Adrenal gland (tissue), 9 donors: ENCODE measurements at regions not wholly inside any gene's neighbourhood (a gene's known extent, or its start where the extent isn't known, plus 50 kb on each side); places are given as distances from the start of the nearest gene placed in this dataset.

Experiments
- DNase-seq, 7 donors: peaks; one replicate each; pipeline ENCODE4 v3.0.0-alpha.2; 2019 to 2020
- H3K27ac ChIP-seq, 5 donors: fragments of 200-600 bp; sonication (generic) in 4 of 5; 1 replicate in 3 of 5; 2 replicates in 2 of 5; pipeline versions ENCODE4 v1.5.1 to v1.8.0; 2016 to 2020; ENCODE audit warnings: mild to moderate bottlenecking in 1 of 5
- H3K27me3 ChIP-seq: fragments of 200-600 bp; 2 replicates; pipeline ENCODE4 v1.8.0; 2021
- H3K36me3 ChIP-seq, 2 donors: fragments of 200-600 bp; replicated peaks in 1 of 2; 1 replicate in 1 of 2; 2 replicates in 1 of 2; pipeline versions ENCODE4 v1.5.1 to v1.8.0; 2018 to 2022
- H3K4me1 ChIP-seq, 2 donors: fragments of 200-600 bp; replicated peaks in 1 of 2; 1 replicate in 1 of 2; 2 replicates in 1 of 2; pipeline versions ENCODE4 v1.5.1 to v1.8.0; 2018 to 2021
- H3K4me3 ChIP-seq, 4 donors: fragments of 200-600 bp; sonication (generic) in 3 of 4; one replicate each; pipeline ENCODE4 v1.5.1; 2016 to 2018
- H3K9me3 ChIP-seq, 3 donors: fragments of 200-600 bp; sonication (generic) in 1 of 3; replicated peaks in 1 of 3; 1 replicate in 2 of 3; 2 replicates in 1 of 3; pipeline versions ENCODE4 v1.5.1 to v1.8.0; 2016 to 2021
- CTCF ChIP-seq, 6 experiments: fragments of 450-650 bp in 4 of 6; fragments of 200-600 bp in 2 of 6; sonication (generic) in 1 of 6; IDR thresholded peaks; 1 replicate in 5 of 6; 2 replicates in 1 of 6; pipeline versions ENCODE4 v1.5.1 to v1.8.0; 2016 to 2021; ENCODE audit warnings: antibody characterized with exemption in 6 of 6, mild to moderate bottlenecking in 2 of 6, moderate library complexity in 1 of 6
- POLR2A ChIP-seq, 2 donors: fragments of 450-650 bp; IDR thresholded peaks; one replicate each; pipeline ENCODE4 v1.6.1; 2017; ENCODE audit warnings: antibody characterized with exemption in 2 of 2, mild to moderate bottlenecking in 2 of 2, moderate library complexity in 1 of 2
- WGBS, 4 donors: extraction: QIAGEN DNeasy Blood & Tissue Kit in 2 of 4; methylation state at CpG; one replicate each; pipeline versions ENCODE4 v1.1.5 to v1.1.7; 2013 to 2017; 5-methylcytosine and 5-hydroxymethylcytosine counted together
- intact Hi-C, 2 donors: fragments of 100-400 bp; cut with DNase I; formaldehyde crosslinking; loops; one replicate each; pipeline versions ENCODE4 v1.14.1 to v1.15.0; 2022 to 2023
- donor health status: healthy with polysubstance abuse.
- donor health status: Bipolar disorder and iron deficiency.
- donor health status: DM: yes; HTN: yes; CAD: no.
- donor health status: DM: no; HTN: no; CAD: no.
- donor health status: DM: no; HTN: no; CAD: no.

GRCh38 chr4:89534356-89534755 is 226.8 kb upstream of the GPRIN3 start:
- Histone ChIP-seq H3K27ac (no peak overlapping the region), H3K4me3 (no peak overlapping the region), H3K4me1 (peaks cover 9 to 13% of the 10 kb centered on the region in 2 donors), H3K36me3 (no peaks in the 10 kb centered on the region), H3K27me3 (no peaks in the 10 kb centered on the region), H3K9me3 (no peaks in the 10 kb centered on the region)
- DNase-seq, result no peak
- intact Hi-C loops, result no loop called here
- no peak for TF ChIP-seq POLR2A (IDR thresholded peaks at IDR 0.05)
- TF ChIP-seq CTCF (IDR thresholded peaks at IDR 0.05), result no peak

DNA sequence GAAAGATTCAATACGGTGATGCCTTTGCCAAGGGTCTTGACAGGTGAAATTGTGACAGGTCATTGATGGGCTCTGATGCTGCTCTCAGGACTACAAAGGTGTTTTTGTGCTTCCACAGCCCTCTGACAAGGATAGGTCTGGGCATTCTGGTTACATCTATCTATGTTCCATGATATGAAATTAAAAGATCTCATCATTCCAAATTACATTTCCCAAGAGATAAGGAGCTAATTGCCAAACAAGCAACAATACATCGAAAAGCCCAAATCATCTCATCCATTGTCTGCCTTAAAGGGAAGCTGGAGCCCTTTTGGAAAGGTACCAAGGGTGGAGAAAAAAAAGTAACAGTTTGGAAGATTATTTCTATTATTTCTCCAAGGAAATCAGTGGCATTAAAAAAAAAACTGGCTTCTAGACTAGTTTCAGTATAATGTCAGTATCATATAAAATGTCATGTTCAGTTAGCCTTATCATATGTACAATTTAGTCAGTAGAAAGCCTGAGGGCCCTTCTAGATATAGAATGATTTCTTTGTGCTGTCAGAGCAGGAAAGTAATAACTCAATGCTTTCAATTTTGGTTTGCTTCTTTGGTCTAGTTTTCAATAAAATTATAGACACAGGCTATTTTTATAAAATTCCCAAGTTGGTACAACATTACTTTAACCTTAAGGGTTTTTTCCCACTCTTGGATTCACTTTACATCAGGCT is 224.5 kb upstream of the GPRIN3 start:
- H3K36me3 ChIP-seq, result no peaks in the 10 kb centered on the region
- no peak for TF ChIP-seq CTCF (IDR thresholded peaks at IDR 0.05)
- no peak for TF ChIP-seq POLR2A (IDR thresholded peaks at IDR 0.05)
- intact Hi-C loops, result no loop called here
- no peak overlapping the region for H3K4me3 ChIP-seq
- H3K27ac ChIP-seq, result no peak overlapping the region
- no peak for DNase-seq
- H3K9me3 ChIP-seq, result no peaks in the 10 kb centered on the region
- H3K27me3 ChIP-seq, result no peaks in the 10 kb centered on the region
- WGBS, 4 donors, result 75 to 82% (median 77%) methylated on average over 2 of the region's 2 CpGs
- H3K4me1 ChIP-seq, result no peaks in the 10 kb centered on the region

DNA sequence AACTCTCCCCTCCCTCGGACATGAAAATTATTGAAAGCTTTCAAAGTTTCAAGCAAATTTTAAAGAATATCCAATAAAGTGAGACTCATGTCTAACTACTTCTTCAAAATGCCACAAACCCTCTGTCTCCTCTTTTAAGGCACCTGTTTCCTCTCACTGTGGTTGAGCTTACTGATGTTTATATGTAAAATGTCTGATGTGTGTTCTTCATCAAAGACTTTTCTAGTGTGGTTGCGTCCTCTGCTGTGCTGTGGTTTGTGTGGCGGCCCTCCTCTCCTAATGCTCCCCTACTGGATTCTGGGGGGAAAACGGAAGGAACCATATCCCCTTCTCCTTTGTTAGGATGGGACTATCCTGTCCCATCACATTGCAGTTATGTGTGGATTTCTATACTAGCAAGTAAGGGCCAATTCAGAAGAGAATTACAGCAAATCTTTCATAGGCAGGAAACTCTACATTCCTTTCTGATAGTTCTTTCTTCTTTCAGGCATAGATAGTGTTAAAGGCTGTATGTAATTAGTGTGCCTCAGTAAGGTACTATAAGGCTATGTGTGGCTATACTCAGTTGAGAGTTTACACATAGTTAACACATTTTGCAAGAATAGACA is 221.0 kb upstream of the GPRIN3 start:
- TF ChIP-seq CTCF (IDR thresholded peaks at IDR 0.05) (no peak), POLR2A (IDR thresholded peaks at IDR 0.05) (no peak)
- no peak for DNase-seq
- H3K4me1 ChIP-seq, result no peaks in the 10 kb centered on the region
- H3K36me3 ChIP-seq, result no peaks in the 10 kb centered on the region
- H3K27me3 ChIP-seq, result no peaks in the 10 kb centered on the region
- WGBS, 4 donors, result 69 to 81% (median 73%) methylated on average over 4 of the region's 4 CpGs
- H3K4me3 ChIP-seq, result no peak overlapping the region
- no peaks in the 10 kb centered on the region for H3K9me3 ChIP-seq
- no peak overlapping the region for H3K27ac ChIP-seq
- intact Hi-C loops, result no loop called here

DNA sequence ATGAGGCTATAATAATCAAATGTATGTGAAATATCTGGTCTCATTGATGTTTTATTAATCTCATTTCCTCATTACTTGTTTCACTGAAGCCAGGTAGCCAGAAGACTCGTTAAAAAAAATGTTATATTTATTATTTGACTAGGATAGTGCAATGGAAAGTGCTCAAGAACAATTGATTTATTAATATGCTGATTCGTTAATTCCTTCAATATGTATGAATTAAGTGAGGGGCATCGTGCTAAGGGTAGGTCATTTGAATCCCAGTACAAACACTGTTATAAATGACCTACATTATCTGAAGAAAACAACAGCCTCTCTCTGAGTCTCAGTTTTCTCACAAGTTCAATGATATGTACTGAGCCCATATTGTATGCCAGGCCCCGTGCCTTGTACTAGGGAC is 214.2 kb upstream of the GPRIN3 start:
- no peak for TF ChIP-seq POLR2A (IDR thresholded peaks at IDR 0.05)
- no peak for TF ChIP-seq CTCF (IDR thresholded peaks at IDR 0.05)
- Histone ChIP-seq H3K4me3 (no peak overlapping the region), H3K9me3 (no peaks in the 10 kb centered on the region), H3K36me3 (no peaks in the 10 kb centered on the region), H3K27me3 (no peaks in the 10 kb centered on the region), H3K27ac (no peak overlapping the region), H3K4me1 (no peaks in the 10 kb centered on the region)
- intact Hi-C loops, result no loop called here
- DNase-seq, result no peak
- 86 to 89% (median 88%) methylated on average over 4 of the region's 4 CpGs for WGBS, 4 donors
